ENCODE measurements at regions not wholly inside any gene's neighbourhood (a gene's known extent, or its start where the extent isn't known, plus 50 kb on each side); places are given as distances from the start of the nearest gene placed in this dataset.

DNA sequence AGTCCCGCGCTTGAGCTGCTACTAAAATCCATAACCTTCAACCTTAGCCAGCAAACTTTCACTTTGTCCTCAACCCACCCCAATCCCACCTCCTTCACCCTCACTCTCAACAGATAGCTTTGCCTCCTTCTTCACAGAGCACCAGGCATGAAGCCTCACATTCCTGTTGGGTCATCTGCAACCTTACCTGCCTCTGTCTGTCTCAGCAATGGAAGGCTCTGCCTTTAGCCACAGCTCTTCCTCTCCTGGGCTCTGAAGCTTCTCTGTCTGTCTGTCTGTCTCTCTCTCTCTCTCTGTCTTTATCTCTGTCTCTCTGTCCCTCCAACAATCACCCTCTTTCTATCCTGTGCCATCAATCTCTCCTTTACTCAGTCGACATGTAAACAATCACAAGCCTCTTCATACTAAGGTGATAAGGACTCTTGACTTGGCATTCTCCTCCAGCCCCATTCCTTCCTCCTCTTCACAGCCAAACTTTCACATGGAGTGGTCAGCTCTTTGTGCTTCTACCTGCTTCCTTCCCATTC is 220.8 kb downstream of the SPTSSA start:
- TF ChIP-seq, protein P1, sequence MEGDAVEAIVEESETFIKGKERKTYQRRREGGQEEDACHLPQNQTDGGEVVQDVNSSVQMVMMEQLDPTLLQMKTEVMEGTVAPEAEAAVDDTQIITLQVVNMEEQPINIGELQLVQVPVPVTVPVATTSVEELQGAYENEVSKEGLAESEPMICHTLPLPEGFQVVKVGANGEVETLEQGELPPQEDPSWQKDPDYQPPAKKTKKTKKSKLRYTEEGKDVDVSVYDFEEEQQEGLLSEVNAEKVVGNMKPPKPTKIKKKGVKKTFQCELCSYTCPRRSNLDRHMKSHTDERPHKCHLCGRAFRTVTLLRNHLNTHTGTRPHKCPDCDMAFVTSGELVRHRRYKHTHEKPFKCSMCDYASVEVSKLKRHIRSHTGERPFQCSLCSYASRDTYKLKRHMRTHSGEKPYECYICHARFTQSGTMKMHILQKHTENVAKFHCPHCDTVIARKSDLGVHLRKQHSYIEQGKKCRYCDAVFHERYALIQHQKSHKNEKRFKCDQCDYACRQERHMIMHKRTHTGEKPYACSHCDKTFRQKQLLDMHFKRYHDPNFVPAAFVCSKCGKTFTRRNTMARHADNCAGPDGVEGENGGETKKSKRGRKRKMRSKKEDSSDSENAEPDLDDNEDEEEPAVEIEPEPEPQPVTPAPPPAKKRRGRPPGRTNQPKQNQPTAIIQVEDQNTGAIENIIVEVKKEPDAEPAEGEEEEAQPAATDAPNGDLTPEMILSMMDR (optimal IDR thresholded peaks at IDR 0.05 in 1 of 3, IDR thresholded peaks at IDR 0.05 in 1 of 3, conservative IDR thresholded peaks at IDR 0.05 in 1 of 3; ENCODE audit: extremely low read depth in 1 of 3, insufficient read depth in 2 of 3, low read length in 3 of 3): no peak
- no peak for TF ChIP-seq EZH2 (IDR thresholded peaks at IDR 0.05; ENCODE audit: low read length)

All from keratinocyte (primary cell).